GM18909 (cell line): ENCODE measurements at regions not wholly inside any gene's neighbourhood (a gene's known extent, or its start where the extent isn't known, plus 50 kb on each side); places are given as distances from the start of the nearest gene placed in this dataset.
"Not testable (repeated sequence)": the region's sequence is repeated elsewhere in the genome, so short reads cannot be mapped to it uniquely, and the experiment has no call there.

Experiments
- ATAC-seq: cut with Tn5 transposase; IDR thresholded peaks from one replicate; pipeline ENCODE4 v1.9.1; 2021; ENCODE audit warnings: mild to moderate bottlenecking; ENCODE audit not compliant: unreplicated experiment, poor library complexity

- ATAC-seq = peak; percentile 61
Measured at GRCh38 chrX:135632353-135632752, 81.1 kb upstream of the CT45A1 start.

GRCh38 chrX:135639066-135639780, 74.2 kb upstream of the CT45A1 start:
- no peak for ATAC-seq

GRCh38 chrX:135643916-135644315, 69.5 kb upstream of the CT45A1 start:
- no peak for ATAC-seq

GRCh38 chrX:135644624-135645023, 68.8 kb upstream of the CT45A1 start:
- no peak for ATAC-seq

- ATAC-seq = no peak
Measured at GRCh38 chrX:135649029-135649428, 64.4 kb upstream of the CT45A1 start.

GRCh38 chrX:135649561-135649960, 63.9 kb upstream of the CT45A1 start:
- no peak for ATAC-seq

GRCh38 chrX:135651647-135652295, 61.7 kb upstream of the CT45A1 start:
- ATAC-seq = no peak

- ATAC-seq = peak; percentile 46
Measured at GRCh38 chrX:135652602-135653001, 60.8 kb upstream of the CT45A1 start.

- not testable (repeated sequence) for ATAC-seq
Measured at GRCh38 chrX:135657952-135658654, 55.3 kb upstream of the CT45A1 start.
